Neuronal stem cell (in vitro differentiated cells): ENCODE measurements at regions not wholly inside any gene's neighbourhood (a gene's known extent, or its start where the extent isn't known, plus 50 kb on each side); places are given as distances from the start of the nearest gene placed in this dataset.

ENCODE experiments used
- DNase-seq: peaks from one replicate; pipeline ENCODE4 v3.0.0-alpha.2; 2013; ENCODE audit warnings: low spot score
- H2AFZ ChIP-seq: one replicate; pipeline ENCODE4 v1.6.1; 2013; ENCODE audit warnings: mild to moderate bottlenecking, low read length, inconsistent platforms
- H2AK5ac ChIP-seq: 2 replicates; pipeline ENCODE4 v1.6.1; 2013; ENCODE audit warnings: low read depth, mild to moderate bottlenecking, inconsistent platforms, low read length, moderate library complexity, mixed read lengths
- H2BK120ac ChIP-seq: 2 replicates; pipeline ENCODE4 v1.6.1; 2013; ENCODE audit warnings: low read depth, mild to moderate bottlenecking, inconsistent platforms, low read length, moderate library complexity, mixed read lengths
- H2BK12ac ChIP-seq: one replicate; pipeline ENCODE4 v1.6.1; 2013; ENCODE audit warnings: low read length, inconsistent platforms
- H2BK15ac ChIP-seq: 2 replicates; pipeline ENCODE4 v1.6.1; 2013; ENCODE audit warnings: mild to moderate bottlenecking, low read length, inconsistent platforms, mixed read lengths
- H2BK5ac ChIP-seq: one replicate; pipeline ENCODE4 v1.6.1; 2013; ENCODE audit warnings: inconsistent platforms, mild to moderate bottlenecking, low read length, moderate library complexity
- H3K14ac ChIP-seq: one replicate; pipeline ENCODE4 v1.6.1; 2013; ENCODE audit warnings: low read length, inconsistent platforms
- H3K18ac ChIP-seq: 2 replicates; pipeline ENCODE4 v1.6.1; 2013; ENCODE audit warnings: low read length, inconsistent platforms
- H3K23ac ChIP-seq: 2 replicates; pipeline ENCODE4 v1.6.1; 2013; ENCODE audit warnings: low read depth, mild to moderate bottlenecking, mixed read lengths, low read length, inconsistent platforms; ENCODE audit not compliant: poor library complexity
- H3K27ac ChIP-seq: replicated peaks from 3 replicates; pipeline ENCODE4 v1.5.1; 2013; ENCODE audit warnings: low read length, inconsistent platforms
- H3K27me3 ChIP-seq, 3 experiments: 2 replicates each; pipeline ENCODE4 v1.6.1; 2013; ENCODE audit warnings: low read length in 3 of 3, mild to moderate bottlenecking in 2 of 3, inconsistent platforms in 1 of 3, low read depth in 1 of 3, mixed read lengths in 1 of 3, moderate library complexity in 1 of 3; ENCODE audit not compliant: control insufficient read depth in 3 of 3, insufficient read depth in 3 of 3
- H3K36me3 ChIP-seq, 2 donors: replicated peaks in 1 of 2; 2 replicates each; pipeline ENCODE4 v1.6.1; 2013; ENCODE audit warnings: low read length in 2 of 2; ENCODE audit not compliant: control insufficient read depth in 2 of 2, insufficient read depth in 2 of 2
- H3K4ac ChIP-seq: 2 replicates; pipeline ENCODE4 v1.6.1; 2013; ENCODE audit warnings: inconsistent platforms, mild to moderate bottlenecking, low read length, moderate library complexity
- H3K4me1 ChIP-seq, 2 donors: 1 replicate in 1 of 2; 2 replicates in 1 of 2; pipeline ENCODE4 v1.6.1; 2013; ENCODE audit warnings: low read length in 2 of 2, low read depth in 1 of 2; ENCODE audit not compliant: control insufficient read depth in 2 of 2, insufficient read depth in 1 of 2
- H3K4me2 ChIP-seq: one replicate; pipeline ENCODE4 v1.6.1; 2013; ENCODE audit warnings: mild to moderate bottlenecking, low read length, inconsistent platforms; ENCODE audit not compliant: insufficient read depth, poor library complexity, severe bottlenecking
- H3K4me3 ChIP-seq, 2 donors: 2 replicates each; pipeline ENCODE4 v1.5.1; 2013; ENCODE audit warnings: low read length in 2 of 2, mild to moderate bottlenecking in 2 of 2, inconsistent platforms in 1 of 2, moderate library complexity in 1 of 2
- H3K79me1 ChIP-seq: one replicate; pipeline ENCODE4 v1.6.1; 2013; ENCODE audit warnings: low read depth, mild to moderate bottlenecking, inconsistent platforms, low read length, moderate library complexity
- H3K9ac ChIP-seq: one replicate; pipeline ENCODE4 v1.6.1; 2013; ENCODE audit warnings: mild to moderate bottlenecking, low read depth, low read length, inconsistent platforms; ENCODE audit not compliant: poor library complexity
- H3K9me3 ChIP-seq, 2 donors: replicated peaks in 1 of 2; 2 replicates each; pipeline versions ENCODE3 to v1.6.1; 2013; ENCODE audit warnings: low read length in 2 of 2, mild to moderate bottlenecking in 2 of 2, inconsistent platforms in 1 of 2, low read depth in 1 of 2, mixed read lengths in 1 of 2, moderate library complexity in 1 of 2; ENCODE audit not compliant: control insufficient read depth in 2 of 2, insufficient read depth in 1 of 2
- H4K8ac ChIP-seq: one replicate; pipeline ENCODE4 v1.6.1; 2013; ENCODE audit warnings: low read depth, mild to moderate bottlenecking, inconsistent platforms, low read length, moderate library complexity
- H4K91ac ChIP-seq: one replicate; pipeline ENCODE4 v1.6.1; 2013; ENCODE audit warnings: low read length, low read depth, mild to moderate bottlenecking, inconsistent platforms; ENCODE audit not compliant: poor library complexity
- whole genome bisulfite sequencing, 2 donors: extraction: QIAGEN DNeasy Blood & Tissue Kit; methylation state at CpG; one replicate each; pipeline ENCODE4 v1.1.7; 2013; ENCODE audit warnings: missing lambda C conversion rate in 2 of 2, mixed read lengths in 1 of 2; ENCODE audit not compliant: insufficient read length in 2 of 2, insufficient replicate concordance in 1 of 2; ENCODE audit errors: extremely low coverage in 2 of 2; 5-methylcytosine and 5-hydroxymethylcytosine counted together

- Histone ChIP-seq H3K9ac (no peak overlapping the region), H2BK12ac (no peak overlapping the region), H2BK120ac (no peak overlapping the region), H3K4me1 (peaks cover 0 to 4% of the 10 kb centered on the region in 2 donors), H3K4me3 (no peak overlapping the region), H3K4ac (no peak overlapping the region), H3K9me3 (no peaks in the 10 kb centered on the region), H4K8ac (no peak overlapping the region), H3K23ac (no peak overlapping the region), H2AFZ (no peak overlapping the region), H3K36me3 (no peaks in the 10 kb centered on the region), H3K27ac (no peak overlapping the region), H2BK15ac (no peak overlapping the region), H3K4me2 (no peak overlapping the region), H2AK5ac (no peak overlapping the region), H3K18ac (no peak overlapping the region), H2BK5ac (no peak overlapping the region), H3K79me1 (no peaks in the 10 kb centered on the region), H4K91ac (no peak overlapping the region), H3K14ac (no peak overlapping the region), H3K27me3 (no peaks in the 10 kb centered on the region)
- WGBS, 2 donors, result no CpG with 5 or more reads among the region's 4 CpGs
- DNase-seq, result no peak
These were observed 409.1 kb downstream of the SETD4 start for GRCh38 chr21:35651196-35651595.

DNA sequence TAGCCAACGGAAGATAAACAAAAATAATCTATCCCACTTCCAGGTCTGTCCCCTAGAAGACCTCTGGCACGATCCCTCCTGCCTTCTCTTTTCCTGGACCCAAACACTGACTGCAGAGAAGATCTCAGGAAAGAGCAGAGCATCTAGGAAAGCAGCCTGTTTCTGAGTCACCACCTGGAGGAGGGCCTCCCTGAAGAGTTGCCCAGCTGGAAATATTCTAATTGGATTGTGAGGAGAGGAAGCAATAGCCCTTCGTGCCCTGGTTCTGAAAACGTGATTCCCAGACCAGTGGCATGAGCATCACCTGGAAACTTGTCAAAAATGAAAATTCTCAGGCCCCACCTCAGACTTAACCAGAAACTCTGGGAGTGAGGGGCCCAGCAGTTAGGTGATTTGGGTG lies 411.1 kb downstream of the SETD4 start:
- no peaks in the 10 kb centered on the region for H3K36me3 ChIP-seq

GRCh38 chr21:35648512-35648911 lies 411.8 kb downstream of the SETD4 start:
- no CpG with 5 or more reads among the region's 2 CpGs for WGBS, 2 donors
- Histone ChIP-seq H3K79me1 (no peaks in the 10 kb centered on the region), H3K4ac (no peak overlapping the region), H3K23ac (no peak overlapping the region), H3K4me3 (no peak overlapping the region), H3K36me3 (no peaks in the 10 kb centered on the region), H3K9me3 (no peaks in the 10 kb centered on the region), H2AK5ac (no peak overlapping the region), H2BK120ac (no peak overlapping the region), H2BK5ac (no peak overlapping the region), H4K8ac (no peak overlapping the region), H3K14ac (no peak overlapping the region), H3K4me1 (peaks cover 0 to 4% of the 10 kb centered on the region in 2 donors), H3K27ac (no peak overlapping the region), H2BK12ac (no peak overlapping the region), H3K18ac (no peak overlapping the region), H4K91ac (no peak overlapping the region), H3K9ac (no peak overlapping the region), H3K27me3 (no peaks in the 10 kb centered on the region), H2BK15ac (no peak overlapping the region), H3K4me2 (no peak overlapping the region), H2AFZ (no peak overlapping the region)
- no peak for DNase-seq

More for the DNA sequence above, 411.1 kb downstream of the SETD4 start:
- no peaks in the 10 kb centered on the region for H3K79me1 ChIP-seq
- H2AFZ ChIP-seq, result no peak overlapping the region
- no peak overlapping the region for H2BK120ac ChIP-seq
- H3K4ac ChIP-seq, result no peak overlapping the region
- no peak overlapping the region for H3K4me3 ChIP-seq
- no peak overlapping the region for H3K18ac ChIP-seq
- no peak overlapping the region for H3K23ac ChIP-seq
- DNase-seq, result no peak
- no peak overlapping the region for H3K4me2 ChIP-seq
- no CpG with 5 or more reads among the region's 4 CpGs for WGBS, 2 donors
- H3K27me3 ChIP-seq, result no peaks in the 10 kb centered on the region
- no peak overlapping the region for H4K8ac ChIP-seq
- no peaks in the 10 kb centered on the region for H3K9me3 ChIP-seq
- H3K14ac ChIP-seq, result no peak overlapping the region
- H2BK12ac ChIP-seq, result no peak overlapping the region
- no peak overlapping the region for H2AK5ac ChIP-seq
- H3K9ac ChIP-seq, result no peak overlapping the region
- H2BK5ac ChIP-seq, result no peak overlapping the region
- H2BK15ac ChIP-seq, result no peak overlapping the region
- peaks cover 0 to 4% of the 10 kb centered on the region in 2 donors for H3K4me1 ChIP-seq
- H4K91ac ChIP-seq, result no peak overlapping the region
- no peak overlapping the region for H3K27ac ChIP-seq

DNA sequence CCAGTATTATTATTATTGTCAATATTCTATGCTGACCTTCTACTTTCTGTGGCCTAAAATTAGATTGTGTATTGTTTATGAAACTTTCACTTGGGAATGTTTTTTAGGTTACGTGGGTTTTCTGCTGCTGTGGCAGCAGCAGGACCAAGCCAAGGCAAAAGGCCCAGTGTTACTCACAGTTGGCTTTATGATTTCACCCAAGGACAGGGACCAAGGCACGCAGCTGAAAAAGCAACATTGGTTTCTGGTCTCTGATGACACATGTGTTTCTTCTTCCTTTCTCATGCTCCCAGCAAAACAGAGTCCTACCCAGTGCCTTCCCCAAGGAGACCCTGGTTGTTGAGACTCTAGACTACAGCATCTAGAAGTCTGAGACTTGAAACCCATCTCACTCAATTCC lies 413.7 kb downstream of the SETD4 start:
- WGBS, 2 donors, result no CpG with 5 or more reads among the region's 2 CpGs
- no peak overlapping the region for H2BK12ac ChIP-seq

More for the DNA sequence above, 413.7 kb downstream of the SETD4 start:
- H3K27ac ChIP-seq, result no peak overlapping the region
- peaks cover 0 to 4% of the 10 kb centered on the region in 2 donors for H3K4me1 ChIP-seq
- no peak for DNase-seq
- no peak overlapping the region for H2AFZ ChIP-seq
- no peaks in the 10 kb centered on the region for H3K9me3 ChIP-seq
- H3K14ac ChIP-seq, result no peak overlapping the region
- no peak overlapping the region for H2BK120ac ChIP-seq
- H3K9ac ChIP-seq, result no peak overlapping the region
- no peaks in the 10 kb centered on the region for H3K36me3 ChIP-seq
- no peak overlapping the region for H3K4ac ChIP-seq
- H4K8ac ChIP-seq, result no peak overlapping the region
- H3K4me2 ChIP-seq, result no peak overlapping the region
- H2BK15ac ChIP-seq, result no peak overlapping the region
- no peak overlapping the region for H3K23ac ChIP-seq
- no peak overlapping the region for H2AK5ac ChIP-seq
- H4K91ac ChIP-seq, result no peak overlapping the region
- no peaks in the 10 kb centered on the region for H3K79me1 ChIP-seq
- no peak overlapping the region for H3K18ac ChIP-seq
- H3K27me3 ChIP-seq, result no peaks in the 10 kb centered on the region
- H3K4me3 ChIP-seq, result no peak overlapping the region
- H2BK5ac ChIP-seq, result no peak overlapping the region
